Prostate gland (tissue), 2 donors: ENCODE measurements at regions not wholly inside any gene's neighbourhood (a gene's known extent, or its start where the extent isn't known, plus 50 kb on each side); places are given as distances from the start of the nearest gene placed in this dataset.

Source experiments
- POLR2A ChIP-seq: fragments of 450-650 bp; IDR thresholded peaks from one replicate; pipeline ENCODE4 v1.6.1; 2016; ENCODE audit warnings: antibody characterized with exemption, mild to moderate bottlenecking
- TF ChIP-seq, protein P1 (sequence below), 4 experiments: fragments of 200-600 bp in 2 of 4; fragments of 450-650 bp in 2 of 4; sonication (generic) in 2 of 4; IDR thresholded peaks; 1 replicate in 3 of 4; 2 replicates in 1 of 4; pipeline ENCODE4 v1.5.1; 2016 to 2019; ENCODE audit warnings: antibody characterized with exemption in 4 of 4, mild to moderate bottlenecking in 2 of 4, moderate library complexity in 2 of 4

DNA sequence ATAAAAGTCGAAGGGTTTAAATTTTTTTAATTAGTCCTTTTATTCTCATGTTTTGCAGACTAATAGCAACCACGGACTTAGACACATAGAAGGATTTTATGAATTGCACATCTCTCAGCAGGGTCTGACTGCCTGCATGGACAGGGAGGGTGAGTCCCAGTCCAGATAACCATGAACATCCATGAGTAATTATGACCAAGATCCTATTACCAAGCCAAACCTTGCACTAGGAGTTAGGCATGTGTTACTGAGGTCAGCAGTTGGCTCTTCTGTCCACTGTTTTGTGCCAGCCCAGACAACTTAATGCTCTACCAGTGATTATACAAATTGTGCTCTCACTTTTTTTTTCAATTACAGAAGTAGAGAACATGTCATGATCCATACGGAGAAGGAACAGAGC lies 211.2 kb downstream of the MAFB start:
- no peak for TF ChIP-seq POLR2A
- TF ChIP-seq, protein P1, sequence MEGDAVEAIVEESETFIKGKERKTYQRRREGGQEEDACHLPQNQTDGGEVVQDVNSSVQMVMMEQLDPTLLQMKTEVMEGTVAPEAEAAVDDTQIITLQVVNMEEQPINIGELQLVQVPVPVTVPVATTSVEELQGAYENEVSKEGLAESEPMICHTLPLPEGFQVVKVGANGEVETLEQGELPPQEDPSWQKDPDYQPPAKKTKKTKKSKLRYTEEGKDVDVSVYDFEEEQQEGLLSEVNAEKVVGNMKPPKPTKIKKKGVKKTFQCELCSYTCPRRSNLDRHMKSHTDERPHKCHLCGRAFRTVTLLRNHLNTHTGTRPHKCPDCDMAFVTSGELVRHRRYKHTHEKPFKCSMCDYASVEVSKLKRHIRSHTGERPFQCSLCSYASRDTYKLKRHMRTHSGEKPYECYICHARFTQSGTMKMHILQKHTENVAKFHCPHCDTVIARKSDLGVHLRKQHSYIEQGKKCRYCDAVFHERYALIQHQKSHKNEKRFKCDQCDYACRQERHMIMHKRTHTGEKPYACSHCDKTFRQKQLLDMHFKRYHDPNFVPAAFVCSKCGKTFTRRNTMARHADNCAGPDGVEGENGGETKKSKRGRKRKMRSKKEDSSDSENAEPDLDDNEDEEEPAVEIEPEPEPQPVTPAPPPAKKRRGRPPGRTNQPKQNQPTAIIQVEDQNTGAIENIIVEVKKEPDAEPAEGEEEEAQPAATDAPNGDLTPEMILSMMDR (IDR thresholded peaks at IDR 0.05) = no peak
